Neuronal stem cell (in vitro differentiated cells): ENCODE measurements at regions not wholly inside any gene's neighbourhood (a gene's known extent, or its start where the extent isn't known, plus 50 kb on each side); places are given as distances from the start of the nearest gene placed in this dataset.

Experiments
- DNase-seq: peaks from one replicate; pipeline ENCODE4 v3.0.0-alpha.2; 2013; ENCODE audit warnings: low spot score
- H2AFZ ChIP-seq: one replicate; pipeline ENCODE4 v1.6.1; 2013; ENCODE audit warnings: mild to moderate bottlenecking, low read length, inconsistent platforms
- H2AK5ac ChIP-seq: 2 replicates; pipeline ENCODE4 v1.6.1; 2013; ENCODE audit warnings: low read depth, mild to moderate bottlenecking, inconsistent platforms, low read length, moderate library complexity, mixed read lengths
- H2BK120ac ChIP-seq: 2 replicates; pipeline ENCODE4 v1.6.1; 2013; ENCODE audit warnings: low read depth, mild to moderate bottlenecking, inconsistent platforms, low read length, moderate library complexity, mixed read lengths
- H2BK12ac ChIP-seq: one replicate; pipeline ENCODE4 v1.6.1; 2013; ENCODE audit warnings: low read length, inconsistent platforms
- H2BK15ac ChIP-seq: 2 replicates; pipeline ENCODE4 v1.6.1; 2013; ENCODE audit warnings: mild to moderate bottlenecking, low read length, inconsistent platforms, mixed read lengths
- H2BK5ac ChIP-seq: one replicate; pipeline ENCODE4 v1.6.1; 2013; ENCODE audit warnings: inconsistent platforms, mild to moderate bottlenecking, low read length, moderate library complexity
- H3K14ac ChIP-seq: one replicate; pipeline ENCODE4 v1.6.1; 2013; ENCODE audit warnings: low read length, inconsistent platforms
- H3K18ac ChIP-seq: 2 replicates; pipeline ENCODE4 v1.6.1; 2013; ENCODE audit warnings: low read length, inconsistent platforms
- H3K23ac ChIP-seq: 2 replicates; pipeline ENCODE4 v1.6.1; 2013; ENCODE audit warnings: low read depth, mild to moderate bottlenecking, mixed read lengths, low read length, inconsistent platforms; ENCODE audit not compliant: poor library complexity
- H3K27ac ChIP-seq: replicated peaks from 3 replicates; pipeline ENCODE4 v1.5.1; 2013; ENCODE audit warnings: low read length, inconsistent platforms
- H3K27me3 ChIP-seq, 3 experiments: 2 replicates each; pipeline ENCODE4 v1.6.1; 2013; ENCODE audit warnings: low read length in 3 of 3, mild to moderate bottlenecking in 2 of 3, inconsistent platforms in 1 of 3, low read depth in 1 of 3, mixed read lengths in 1 of 3, moderate library complexity in 1 of 3; ENCODE audit not compliant: control insufficient read depth in 3 of 3, insufficient read depth in 3 of 3
- H3K36me3 ChIP-seq, 2 donors: replicated peaks in 1 of 2; 2 replicates each; pipeline ENCODE4 v1.6.1; 2013; ENCODE audit warnings: low read length in 2 of 2; ENCODE audit not compliant: control insufficient read depth in 2 of 2, insufficient read depth in 2 of 2
- H3K4ac ChIP-seq: 2 replicates; pipeline ENCODE4 v1.6.1; 2013; ENCODE audit warnings: inconsistent platforms, mild to moderate bottlenecking, low read length, moderate library complexity
- H3K4me1 ChIP-seq, 2 donors: 1 replicate in 1 of 2; 2 replicates in 1 of 2; pipeline ENCODE4 v1.6.1; 2013; ENCODE audit warnings: low read length in 2 of 2, low read depth in 1 of 2; ENCODE audit not compliant: control insufficient read depth in 2 of 2, insufficient read depth in 1 of 2
- H3K4me2 ChIP-seq: one replicate; pipeline ENCODE4 v1.6.1; 2013; ENCODE audit warnings: mild to moderate bottlenecking, low read length, inconsistent platforms; ENCODE audit not compliant: insufficient read depth, poor library complexity, severe bottlenecking
- H3K4me3 ChIP-seq, 2 donors: 2 replicates each; pipeline ENCODE4 v1.5.1; 2013; ENCODE audit warnings: low read length in 2 of 2, mild to moderate bottlenecking in 2 of 2, inconsistent platforms in 1 of 2, moderate library complexity in 1 of 2
- H3K79me1 ChIP-seq: one replicate; pipeline ENCODE4 v1.6.1; 2013; ENCODE audit warnings: low read depth, mild to moderate bottlenecking, inconsistent platforms, low read length, moderate library complexity
- H3K9ac ChIP-seq: one replicate; pipeline ENCODE4 v1.6.1; 2013; ENCODE audit warnings: mild to moderate bottlenecking, low read depth, low read length, inconsistent platforms; ENCODE audit not compliant: poor library complexity
- H3K9me3 ChIP-seq, 2 donors: replicated peaks in 1 of 2; 2 replicates each; pipeline versions ENCODE3 to v1.6.1; 2013; ENCODE audit warnings: low read length in 2 of 2, mild to moderate bottlenecking in 2 of 2, inconsistent platforms in 1 of 2, low read depth in 1 of 2, mixed read lengths in 1 of 2, moderate library complexity in 1 of 2; ENCODE audit not compliant: control insufficient read depth in 2 of 2, insufficient read depth in 1 of 2
- H4K8ac ChIP-seq: one replicate; pipeline ENCODE4 v1.6.1; 2013; ENCODE audit warnings: low read depth, mild to moderate bottlenecking, inconsistent platforms, low read length, moderate library complexity
- H4K91ac ChIP-seq: one replicate; pipeline ENCODE4 v1.6.1; 2013; ENCODE audit warnings: low read length, low read depth, mild to moderate bottlenecking, inconsistent platforms; ENCODE audit not compliant: poor library complexity
- whole genome bisulfite sequencing, 2 donors: extraction: QIAGEN DNeasy Blood & Tissue Kit; methylation state at CpG; one replicate each; pipeline ENCODE4 v1.1.7; 2013; ENCODE audit warnings: missing lambda C conversion rate in 2 of 2, mixed read lengths in 1 of 2; ENCODE audit not compliant: insufficient read length in 2 of 2, insufficient replicate concordance in 1 of 2; ENCODE audit errors: extremely low coverage in 2 of 2; 5-methylcytosine and 5-hydroxymethylcytosine counted together

- Histone ChIP-seq H3K23ac (no peak overlapping the region), H2BK15ac (no peak overlapping the region), H3K36me3 (no peaks in the 10 kb centered on the region), H3K27ac (no peak overlapping the region), H3K79me1 (no peaks in the 10 kb centered on the region), H3K9me3 (no peaks in the 10 kb centered on the region), H2AK5ac (no peak overlapping the region), H3K27me3 (peaks cover 0 to 7% (median 0%) of the 10 kb centered on the region in 3 experiments), H3K4me2 (no peak overlapping the region), H2BK5ac (no peak overlapping the region), H3K4me1 (peaks cover 0 to 1% of the 10 kb centered on the region in 2 donors), H2BK12ac (no peak overlapping the region), H2BK120ac (no peak overlapping the region), H4K91ac (no peak overlapping the region), H3K4me3 (no peak overlapping the region), H3K4ac (no peak overlapping the region), H3K14ac (no peak overlapping the region), H4K8ac (no peak overlapping the region), H2AFZ (no peak overlapping the region), H3K9ac (no peak overlapping the region), H3K18ac (no peak overlapping the region)
- no CpG with 5 or more reads among the region's 7 CpGs for WGBS, 2 donors
- no peak for DNase-seq
Observed at GRCh38 chr12:76263696-76264095, 84.5 kb downstream of the BBS10 start.

GRCh38 chr12:76260390-76260748, 87.8 kb downstream of the BBS10 start:
- H3K4me2 ChIP-seq, result no peak overlapping the region
- no peak overlapping the region for H3K14ac ChIP-seq
- no peaks in the 10 kb centered on the region for H3K9me3 ChIP-seq
- H3K79me1 ChIP-seq, result no peaks in the 10 kb centered on the region
- H4K91ac ChIP-seq, result no peak overlapping the region
- no peak overlapping the region for H2AK5ac ChIP-seq
- H2BK5ac ChIP-seq, result no peak overlapping the region
- H3K4ac ChIP-seq, result no peak overlapping the region
- no peak overlapping the region for H3K18ac ChIP-seq
- DNase-seq, result no peak
- no peak overlapping the region for H3K4me3 ChIP-seq
- H3K27me3 ChIP-seq, result no peaks in the 10 kb centered on the region
- no peak overlapping the region for H2BK120ac ChIP-seq
- no peak overlapping the region for H3K9ac ChIP-seq
- H3K36me3 ChIP-seq, result no peaks in the 10 kb centered on the region
- no peak overlapping the region for H2BK15ac ChIP-seq
- H3K23ac ChIP-seq, result no peak overlapping the region
- H2AFZ ChIP-seq, result no peak overlapping the region
- no peak overlapping the region for H3K27ac ChIP-seq
- WGBS, 2 donors, result no CpG with 5 or more reads among the region's 1 CpG
- H2BK12ac ChIP-seq, result no peak overlapping the region
- no peak overlapping the region for H4K8ac ChIP-seq
- peaks cover 0 to 1% of the 10 kb centered on the region in 2 donors for H3K4me1 ChIP-seq

- H3K9me3 ChIP-seq, result no peaks in the 10 kb centered on the region
- H3K36me3 ChIP-seq, result no peaks in the 10 kb centered on the region
- no peak overlapping the region for H3K4me2 ChIP-seq
- no peak overlapping the region for H3K9ac ChIP-seq
- no peak overlapping the region for H2BK120ac ChIP-seq
- peak overlapping the region; percentile 1 for H2AFZ ChIP-seq
- no peak for DNase-seq
- H3K23ac ChIP-seq, result no peak overlapping the region
- no peak overlapping the region for H3K27ac ChIP-seq
- H2BK5ac ChIP-seq, result no peak overlapping the region
- no peak overlapping the region for H4K8ac ChIP-seq
- H2BK12ac ChIP-seq, result no peak overlapping the region
- H3K27me3 ChIP-seq, result no peaks in the 10 kb centered on the region
- no peak overlapping the region for H2BK15ac ChIP-seq
- no peak overlapping the region for H4K91ac ChIP-seq
- H3K14ac ChIP-seq, result no peak overlapping the region
- no peak overlapping the region for H3K4me3 ChIP-seq
- no CpG with 5 or more reads among the region's 4 CpGs for WGBS, 2 donors
- no peaks in the 10 kb centered on the region for H3K79me1 ChIP-seq
- no peak overlapping the region for H2AK5ac ChIP-seq
- no peak overlapping the region for H3K18ac ChIP-seq
- peaks cover 0 to 1% of the 10 kb centered on the region in 2 donors for H3K4me1 ChIP-seq
- H3K4ac ChIP-seq, result no peak overlapping the region
Observed at GRCh38 chr12:76259660-76260389, 88.4 kb downstream of the BBS10 start.

GRCh38 chr12:76259106-76259505, 89.1 kb downstream of the BBS10 start:
- WGBS, 2 donors, result no CpG with 5 or more reads among the region's 1 CpG

More at GRCh38 chr12:76259106-76259505, 89.1 kb downstream of the BBS10 start:
- Histone ChIP-seq H3K23ac (no peak overlapping the region), H3K79me1 (no peaks in the 10 kb centered on the region), H3K9me3 (no peaks in the 10 kb centered on the region), H3K27ac (peak overlapping the region; percentile 58), H4K91ac (no peak overlapping the region), H3K4me3 (no peak overlapping the region), H2BK120ac (no peak overlapping the region), H3K14ac (no peak overlapping the region), H2BK12ac (no peak overlapping the region), H3K9ac (no peak overlapping the region), H2AK5ac (no peak overlapping the region), H2BK15ac (no peak overlapping the region), H3K4me1 (peaks cover 0 to 1% of the 10 kb centered on the region in 2 donors), H3K18ac (no peak overlapping the region), H3K4me2 (no peak overlapping the region), H2AFZ (peak overlapping the region; percentile 6), H3K4ac (no peak overlapping the region), H3K27me3 (no peaks in the 10 kb centered on the region), H2BK5ac (no peak overlapping the region), H3K36me3 (no peaks in the 10 kb centered on the region), H4K8ac (no peak overlapping the region)
- DNase-seq, result peak; percentile 11
